Right lobe of liver (tissue), 4 donors: ENCODE measurements at regions not wholly inside any gene's neighbourhood (a gene's known extent, or its start where the extent isn't known, plus 50 kb on each side); places are given as distances from the start of the nearest gene placed in this dataset.

ENCODE experiments used
- POLR2A ChIP-seq: fragments of 450-650 bp; IDR thresholded peaks from one replicate; pipeline ENCODE4 v1.6.1; 2017; ENCODE audit warnings: antibody characterized with exemption, mild to moderate bottlenecking
- TF ChIP-seq, protein P1 (sequence below), 4 donors: fragments of 200-600 bp in 3 of 4; fragments of 450-650 bp in 1 of 4; IDR thresholded peaks; one replicate each; pipeline versions ENCODE4 v1.5.1 to v1.8.0; 2016 to 2022; ENCODE audit warnings: antibody characterized with exemption in 4 of 4, mild to moderate bottlenecking in 2 of 4
- donor health status: DM: no; HTN: no; CAD: no.
- donor health status: DM: no; HTN: no; CAD: no.
- donor health status: DM: no; HTN: yes; CAD: no.

DNA sequence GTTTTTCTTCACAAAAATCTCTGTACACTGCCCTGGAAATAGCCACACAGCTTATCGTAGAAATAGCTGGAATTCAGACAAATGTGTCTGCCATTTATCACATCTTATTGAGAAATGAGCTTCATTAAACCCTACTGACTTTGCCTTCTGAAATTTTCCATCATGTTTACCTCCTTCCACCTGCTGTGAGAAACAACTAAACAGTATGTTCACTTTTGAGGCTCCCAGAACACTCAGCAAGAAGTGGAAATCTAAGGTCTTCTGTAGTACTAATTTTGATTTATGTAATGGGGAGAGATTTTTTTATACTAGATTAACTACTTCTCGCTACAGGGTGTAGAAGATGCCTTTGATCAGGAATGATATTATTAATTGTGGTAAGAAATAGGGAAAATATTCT is 268.0 kb downstream of the KCNC2 start:
- TF ChIP-seq, protein P1, sequence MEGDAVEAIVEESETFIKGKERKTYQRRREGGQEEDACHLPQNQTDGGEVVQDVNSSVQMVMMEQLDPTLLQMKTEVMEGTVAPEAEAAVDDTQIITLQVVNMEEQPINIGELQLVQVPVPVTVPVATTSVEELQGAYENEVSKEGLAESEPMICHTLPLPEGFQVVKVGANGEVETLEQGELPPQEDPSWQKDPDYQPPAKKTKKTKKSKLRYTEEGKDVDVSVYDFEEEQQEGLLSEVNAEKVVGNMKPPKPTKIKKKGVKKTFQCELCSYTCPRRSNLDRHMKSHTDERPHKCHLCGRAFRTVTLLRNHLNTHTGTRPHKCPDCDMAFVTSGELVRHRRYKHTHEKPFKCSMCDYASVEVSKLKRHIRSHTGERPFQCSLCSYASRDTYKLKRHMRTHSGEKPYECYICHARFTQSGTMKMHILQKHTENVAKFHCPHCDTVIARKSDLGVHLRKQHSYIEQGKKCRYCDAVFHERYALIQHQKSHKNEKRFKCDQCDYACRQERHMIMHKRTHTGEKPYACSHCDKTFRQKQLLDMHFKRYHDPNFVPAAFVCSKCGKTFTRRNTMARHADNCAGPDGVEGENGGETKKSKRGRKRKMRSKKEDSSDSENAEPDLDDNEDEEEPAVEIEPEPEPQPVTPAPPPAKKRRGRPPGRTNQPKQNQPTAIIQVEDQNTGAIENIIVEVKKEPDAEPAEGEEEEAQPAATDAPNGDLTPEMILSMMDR (IDR thresholded peaks at IDR 0.05) = no peak
- TF ChIP-seq POLR2A = no peak
